ENCODE measurements at regions not wholly inside any gene's neighbourhood (a gene's known extent, or its start where the extent isn't known, plus 50 kb on each side); places are given as distances from the start of the nearest gene placed in this dataset.
"Not testable (repeated sequence)": the region's sequence is repeated elsewhere in the genome, so short reads cannot be mapped to it uniquely, and the experiment has no call there.

- no peak for DNase-seq (ENCODE audit: low read depth)
- in situ Hi-C loops (cut with HindIII; ENCODE audit: low pct_unique_long_range_greater_than_20kb, low sequenced_read_pairs): no loop called here
Observed at GRCh38 chr12:47422611-47423010, 283.2 kb downstream of the RPAP3 start.

- in situ Hi-C loops (cut with HindIII; ENCODE audit: low pct_unique_long_range_greater_than_20kb, low sequenced_read_pairs): no loop called here
- DNase-seq (ENCODE audit: low read depth): no peak
Observed at GRCh38 chr12:47419497-47419896, 286.3 kb downstream of the RPAP3 start.

GRCh38 chr12:47417955-47418354 is 287.9 kb downstream of the RPAP3 start:
- in situ Hi-C loops (cut with HindIII; ENCODE audit: low pct_unique_long_range_greater_than_20kb, low sequenced_read_pairs): no loop called here
- no peak for DNase-seq (ENCODE audit: low read depth)

- DNase-seq (ENCODE audit: low read depth): no peak
- in situ Hi-C loops (cut with HindIII; ENCODE audit: low pct_unique_long_range_greater_than_20kb, low sequenced_read_pairs): no loop called here
Observed at GRCh38 chr12:47417121-47417520, 288.7 kb downstream of the RPAP3 start.

GRCh38 chr12:47415054-47415453 is 290.8 kb downstream of the RPAP3 start:
- no peak for DNase-seq (ENCODE audit: low read depth)
- in situ Hi-C loops (cut with HindIII; ENCODE audit: low pct_unique_long_range_greater_than_20kb, low sequenced_read_pairs): no loop called here

GRCh38 chr12:47414511-47414910 is 291.3 kb downstream of the RPAP3 start:
- in situ Hi-C loops (cut with HindIII; ENCODE audit: low pct_unique_long_range_greater_than_20kb, low sequenced_read_pairs): no loop called here

GRCh38 chr12:47413806-47414205 is 292.0 kb downstream of the RPAP3 start:
- in situ Hi-C loops (cut with HindIII; ENCODE audit: low pct_unique_long_range_greater_than_20kb, low sequenced_read_pairs): no loop called here
- no peak for DNase-seq (ENCODE audit: low read depth)

More at GRCh38 chr12:47414511-47414910, 291.3 kb downstream of the RPAP3 start:
- DNase-seq (ENCODE audit: low read depth): no peak

- DNase-seq (ENCODE audit: low read depth): no peak
- in situ Hi-C loops (cut with HindIII; ENCODE audit: low pct_unique_long_range_greater_than_20kb, low sequenced_read_pairs): no loop called here
Observed at GRCh38 chr12:47412601-47413236, 293.1 kb downstream of the RPAP3 start.

- DNase-seq (ENCODE audit: low read depth): no peak
- in situ Hi-C loops (cut with HindIII; ENCODE audit: low pct_unique_long_range_greater_than_20kb, low sequenced_read_pairs): no loop called here
Observed at GRCh38 chr12:47411966-47412365, 293.9 kb downstream of the RPAP3 start.

GRCh38 chr12:47410862-47411261 is 295.0 kb downstream of the RPAP3 start:
- in situ Hi-C loops (cut with HindIII; ENCODE audit: low pct_unique_long_range_greater_than_20kb, low sequenced_read_pairs): no loop called here
- DNase-seq (ENCODE audit: low read depth): no peak

- in situ Hi-C loops (cut with HindIII; ENCODE audit: low pct_unique_long_range_greater_than_20kb, low sequenced_read_pairs): no loop called here
- no peak for DNase-seq (ENCODE audit: low read depth)
Observed at GRCh38 chr12:47410383-47410782, 295.4 kb downstream of the RPAP3 start.

GRCh38 chr12:47409310-47409987 is 296.4 kb downstream of the RPAP3 start:
- in situ Hi-C loops (cut with HindIII; ENCODE audit: low pct_unique_long_range_greater_than_20kb, low sequenced_read_pairs): no loop called here
- no peak for DNase-seq (ENCODE audit: low read depth)

- in situ Hi-C loops (cut with HindIII; ENCODE audit: low pct_unique_long_range_greater_than_20kb, low sequenced_read_pairs): no loop called here
- DNase-seq (ENCODE audit: low read depth): no peak
Observed at GRCh38 chr12:47408171-47408871, 297.5 kb downstream of the RPAP3 start.

- no peak for DNase-seq (ENCODE audit: low read depth)
- in situ Hi-C loops (cut with HindIII; ENCODE audit: low pct_unique_long_range_greater_than_20kb, low sequenced_read_pairs): no loop called here
Observed at GRCh38 chr12:47407463-47408129, 298.2 kb downstream of the RPAP3 start.

- no peak for DNase-seq (ENCODE audit: low read depth)
Observed at GRCh38 chr12:47403681-47404080, 302.1 kb downstream of the RPAP3 start.

GRCh38 chr12:47401196-47401595 is 304.6 kb downstream of the RPAP3 start:
- DNase-seq (ENCODE audit: low read depth); in situ Hi-C loops (cut with HindIII; ENCODE audit: low pct_unique_long_range_greater_than_20kb, low sequenced_read_pairs): not testable (repeated sequence)

More at GRCh38 chr12:47403681-47404080, 302.1 kb downstream of the RPAP3 start:
- in situ Hi-C loops (cut with HindIII; ENCODE audit: low pct_unique_long_range_greater_than_20kb, low sequenced_read_pairs): no loop called here

GRCh38 chr12:47400266-47400665 is 305.6 kb downstream of the RPAP3 start:
- in situ Hi-C loops (cut with HindIII; ENCODE audit: low pct_unique_long_range_greater_than_20kb, low sequenced_read_pairs): no loop called here
- DNase-seq (ENCODE audit: low read depth): no peak

GRCh38 chr12:47397664-47398281 is 308.1 kb downstream of the RPAP3 start:
- peak; percentile 75 for DNase-seq (ENCODE audit: low read depth)
- in situ Hi-C loops (cut with HindIII; ENCODE audit: low pct_unique_long_range_greater_than_20kb, low sequenced_read_pairs): no loop called here
